HPDE6-E6E7 (cell line): ENCODE measurements at regions not wholly inside any gene's neighbourhood (a gene's known extent, or its start where the extent isn't known, plus 50 kb on each side); places are given as distances from the start of the nearest gene placed in this dataset.
"Not testable (repeated sequence)": the region's sequence is repeated elsewhere in the genome, so short reads cannot be mapped to it uniquely, and the experiment has no call there.

ENCODE experiments used
- DNase-seq: peaks from one replicate; pipeline ENCODE4 v3.0.0; 2011; ENCODE audit warnings: missing footprints; ENCODE audit errors: extremely low spot score

GRCh38 chr1:198934426-198934825, 295.6 kb downstream of the PTPRC start:
- DNase-seq = no peak

- no peak for DNase-seq
Measured at GRCh38 chr1:198934901-198935305, 296.1 kb downstream of the PTPRC start.

GRCh38 chr1:198935306-198935921, 296.6 kb downstream of the PTPRC start:
- peak; percentile 44 for DNase-seq

- DNase-seq = no peak
Measured at GRCh38 chr1:198936371-198937083, 297.7 kb downstream of the PTPRC start.

- DNase-seq = peak; percentile 84
Measured at GRCh38 chr1:198937231-198938031, 298.6 kb downstream of the PTPRC start.

GRCh38 chr1:198939286-198939685, 300.4 kb downstream of the PTPRC start:
- no peak for DNase-seq

GRCh38 chr1:198939956-198940355, 301.1 kb downstream of the PTPRC start:
- no peak for DNase-seq

- no peak for DNase-seq
Measured at GRCh38 chr1:198942466-198942865, 303.6 kb downstream of the PTPRC start.

- no peak for DNase-seq
Measured at GRCh38 chr1:198943484-198944187, 304.8 kb downstream of the PTPRC start.

GRCh38 chr1:198947456-198947855, 308.6 kb downstream of the PTPRC start:
- DNase-seq = no peak

GRCh38 chr1:198948895-198949659, 310.2 kb downstream of the PTPRC start:
- DNase-seq = no peak

- no peak for DNase-seq
Measured at GRCh38 chr1:198950036-198950435, 311.2 kb downstream of the PTPRC start.

GRCh38 chr1:198955085-198955484, 316.2 kb downstream of the PTPRC start:
- DNase-seq = no peak

- DNase-seq = no peak
Measured at GRCh38 chr1:198957044-198957443, 318.2 kb downstream of the PTPRC start.

- DNase-seq = no peak
Measured at GRCh38 chr1:198959032-198959431, 320.2 kb downstream of the PTPRC start.

- no peak for DNase-seq
Measured at GRCh38 chr1:198959676-198960075, 320.8 kb downstream of the PTPRC start.

GRCh38 chr1:198963796-198964195, 325.0 kb downstream of the PTPRC start:
- not testable (repeated sequence) for DNase-seq

GRCh38 chr1:198966519-198966918, 327.7 kb downstream of the PTPRC start:
- DNase-seq = no peak

GRCh38 chr1:198967566-198967965, 328.7 kb downstream of the PTPRC start:
- DNase-seq = no peak

GRCh38 chr1:198968866-198969265, 330.0 kb downstream of the PTPRC start:
- DNase-seq = no peak

GRCh38 chr1:198969981-198970380, 331.1 kb downstream of the PTPRC start:
- no peak for DNase-seq
